Astrocyte of the spinal cord (primary cell): ENCODE measurements at regions not wholly inside any gene's neighbourhood (a gene's known extent, or its start where the extent isn't known, plus 50 kb on each side); places are given as distances from the start of the nearest gene placed in this dataset.

Experiments used
- DNase-seq: peaks from one replicate; pipeline ENCODE4 v3.0.0; 2011; ENCODE audit warnings: low read depth, low spot score
- H3K4me3 ChIP-seq: 2 replicates; pipeline ENCODE4 v1.5.1; 2011; ENCODE audit warnings: low read depth, mild to moderate bottlenecking, low read length, moderate library complexity
- in situ Hi-C: cut with HindIII; loops from 2 replicates; pipeline ENCODE4 v1.10.0; 2017; ENCODE audit warnings: low sequenced_read_pairs
- TF ChIP-seq, protein P1 (sequence below): IDR thresholded peaks from 2 replicates; pipeline ENCODE4 v1.5.1; 2012; ENCODE audit warnings: low read depth, mild to moderate bottlenecking, low read length, inconsistent platforms

GRCh38 chr10:10293481-10293951 is 724.2 kb upstream of the CELF2 start:
- in situ Hi-C loops: no loop called here
- no peak overlapping the region for H3K4me3 ChIP-seq
- TF ChIP-seq, protein P1, sequence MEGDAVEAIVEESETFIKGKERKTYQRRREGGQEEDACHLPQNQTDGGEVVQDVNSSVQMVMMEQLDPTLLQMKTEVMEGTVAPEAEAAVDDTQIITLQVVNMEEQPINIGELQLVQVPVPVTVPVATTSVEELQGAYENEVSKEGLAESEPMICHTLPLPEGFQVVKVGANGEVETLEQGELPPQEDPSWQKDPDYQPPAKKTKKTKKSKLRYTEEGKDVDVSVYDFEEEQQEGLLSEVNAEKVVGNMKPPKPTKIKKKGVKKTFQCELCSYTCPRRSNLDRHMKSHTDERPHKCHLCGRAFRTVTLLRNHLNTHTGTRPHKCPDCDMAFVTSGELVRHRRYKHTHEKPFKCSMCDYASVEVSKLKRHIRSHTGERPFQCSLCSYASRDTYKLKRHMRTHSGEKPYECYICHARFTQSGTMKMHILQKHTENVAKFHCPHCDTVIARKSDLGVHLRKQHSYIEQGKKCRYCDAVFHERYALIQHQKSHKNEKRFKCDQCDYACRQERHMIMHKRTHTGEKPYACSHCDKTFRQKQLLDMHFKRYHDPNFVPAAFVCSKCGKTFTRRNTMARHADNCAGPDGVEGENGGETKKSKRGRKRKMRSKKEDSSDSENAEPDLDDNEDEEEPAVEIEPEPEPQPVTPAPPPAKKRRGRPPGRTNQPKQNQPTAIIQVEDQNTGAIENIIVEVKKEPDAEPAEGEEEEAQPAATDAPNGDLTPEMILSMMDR: no peak
- DNase-seq: peak; percentile 2

DNA sequence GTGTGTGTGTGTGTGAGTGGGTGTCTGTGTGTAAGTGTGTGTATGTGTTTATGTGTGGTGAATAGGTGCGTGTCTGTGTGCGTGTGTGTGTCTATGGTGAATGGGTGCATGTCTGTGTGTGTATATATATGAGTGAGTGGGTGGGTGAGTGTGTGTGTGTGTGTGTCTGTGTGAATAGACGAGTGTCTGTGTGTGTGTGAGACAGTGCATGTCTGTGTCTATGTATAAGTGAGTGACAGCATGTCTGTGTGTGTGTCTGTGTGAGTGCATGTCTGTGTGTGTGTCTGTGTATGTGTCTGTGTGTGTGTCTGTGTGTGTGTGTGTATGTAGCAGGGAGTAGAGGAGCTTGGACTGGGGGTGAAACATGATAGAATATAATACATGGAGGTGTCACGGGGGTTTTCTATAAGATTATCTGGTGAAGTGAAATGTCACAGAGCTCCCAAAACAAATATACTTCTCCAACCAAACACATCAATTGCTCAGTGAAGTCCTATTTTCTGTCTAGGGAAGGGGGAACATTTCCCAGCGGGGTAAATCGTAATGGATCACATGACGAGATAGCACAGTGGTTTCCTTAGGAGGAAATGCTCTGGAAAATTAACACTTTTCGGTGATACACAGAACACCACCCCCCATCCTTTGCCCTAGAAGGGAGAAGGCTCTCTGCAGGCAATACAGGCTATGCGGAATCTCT is 723.3 kb upstream of the CELF2 start:
- H3K4me3 ChIP-seq: no peak overlapping the region
- in situ Hi-C loops: no loop called here
- TF ChIP-seq, protein P1: no peak
- DNase-seq: no peak

- in situ Hi-C loops: no loop called here
- no peak for DNase-seq
- no peak overlapping the region for H3K4me3 ChIP-seq
- TF ChIP-seq, protein P1: no peak
These were observed 722.7 kb upstream of the CELF2 start for GRCh38 chr10:10294881-10295529.

DNA sequence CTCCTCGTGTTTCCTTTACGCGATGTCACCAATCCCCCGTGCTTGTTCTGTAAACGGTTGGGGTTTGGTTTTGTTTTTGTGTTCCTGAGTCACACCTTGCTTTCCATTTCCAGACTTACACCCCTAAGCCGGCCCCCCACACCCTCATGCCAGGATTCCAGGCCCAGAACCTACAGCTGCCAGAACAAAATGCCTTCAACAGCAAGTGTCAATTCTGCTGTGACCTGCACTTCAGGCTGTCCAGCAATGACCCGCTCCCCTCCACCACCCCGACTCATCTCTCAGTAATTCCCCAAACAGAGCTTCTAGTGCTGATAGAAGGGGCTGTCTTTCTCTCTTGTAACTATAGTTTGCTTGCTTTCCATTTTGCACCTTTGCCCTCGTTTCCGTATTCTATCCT is 722.1 kb upstream of the CELF2 start:
- H3K4me3 ChIP-seq: no peak overlapping the region
- TF ChIP-seq, protein P1: no peak
- no peak for DNase-seq
- in situ Hi-C loops: no loop called here

GRCh38 chr10:10302689-10303088 is 715.0 kb upstream of the CELF2 start:
- in situ Hi-C loops: no loop called here
- TF ChIP-seq, protein P1: no peak
- H3K4me3 ChIP-seq: no peak overlapping the region
- no peak for DNase-seq

DNA sequence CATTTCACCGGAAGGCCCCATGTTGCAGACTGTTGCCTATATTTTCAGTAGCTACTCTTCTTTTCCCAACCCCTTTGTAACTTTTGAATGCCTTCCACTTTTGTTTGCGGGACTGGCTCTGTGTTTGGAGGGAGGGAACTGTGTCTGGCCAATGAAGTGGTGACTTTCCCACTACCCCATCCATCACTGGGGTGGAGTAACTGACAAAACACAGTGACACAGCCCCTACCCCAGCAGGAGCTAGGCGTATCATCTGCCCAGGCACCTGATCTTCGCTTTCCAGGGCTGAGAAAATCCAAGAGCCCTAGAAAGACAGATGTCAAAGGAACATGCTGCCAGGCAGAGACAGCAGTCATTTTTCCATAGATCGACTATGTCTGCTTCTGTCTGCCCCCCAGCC is 710.6 kb upstream of the CELF2 start:
- in situ Hi-C loops: no loop called here
- H3K4me3 ChIP-seq: no peak overlapping the region
- no peak for DNase-seq
- TF ChIP-seq, protein P1: no peak
